DMS53 (cell line): ENCODE measurements at regions not wholly inside any gene's neighbourhood (a gene's known extent, or its start where the extent isn't known, plus 50 kb on each side); places are given as distances from the start of the nearest gene placed in this dataset.

ENCODE experiments used
- DNase-seq: peaks from one replicate; lab custom pipeline; 2025; lab: John Stamatoyannopoulos, UW

GRCh38 chr4:152159773-152160172, 376.1 kb downstream of the FBXW7 start:
- no peak for DNase-seq

DNA sequence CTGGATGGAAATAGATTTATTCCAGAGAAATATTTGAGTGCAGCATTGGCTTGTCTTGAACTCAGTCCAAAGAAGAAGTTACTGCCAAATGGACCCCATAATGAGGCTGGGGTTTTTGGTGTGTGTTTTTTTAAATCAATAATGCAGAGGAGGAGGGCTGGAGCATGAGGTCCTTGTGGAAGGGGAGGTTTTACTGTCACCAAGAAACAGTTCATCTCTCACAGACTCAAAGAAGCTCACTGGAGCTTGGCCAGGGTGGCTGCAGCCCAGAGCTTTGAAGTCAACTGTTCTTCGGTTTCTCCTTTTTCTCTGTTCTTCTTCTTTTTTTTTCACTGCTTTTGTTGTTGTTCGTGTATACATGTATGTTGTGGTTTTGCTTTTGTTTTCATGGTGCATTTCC, 377.7 kb downstream of the FBXW7 start:
- DNase-seq, result no peak

DNA sequence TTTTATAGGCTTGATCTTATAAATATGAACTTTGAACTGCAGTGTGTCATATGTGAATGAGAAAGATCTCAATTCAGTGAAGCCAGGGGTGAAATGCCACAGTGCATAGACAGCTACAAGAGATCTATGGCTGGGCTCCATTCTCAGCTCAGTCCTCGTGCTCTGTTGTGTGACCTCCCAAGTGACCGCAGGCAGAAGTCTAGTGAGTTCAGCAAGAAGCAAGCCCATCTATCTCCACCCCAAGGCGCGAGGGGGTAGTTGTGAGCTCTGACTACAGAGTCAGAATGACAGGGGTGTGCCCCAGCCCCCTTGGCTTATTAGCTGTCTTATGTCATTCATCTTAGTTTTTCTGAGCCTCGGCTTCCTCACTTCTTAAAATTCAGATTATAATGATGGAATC, 378.3 kb downstream of the FBXW7 start:
- no peak for DNase-seq

- DNase-seq, result no peak
Observed at GRCh38 chr4:152156442-152156841, 379.4 kb downstream of the FBXW7 start.

- no peak for DNase-seq
Observed at GRCh38 chr4:152155070-152155469, 380.8 kb downstream of the FBXW7 start.

- DNase-seq, result no peak
Observed at GRCh38 chr4:152154433-152154832, 381.5 kb downstream of the FBXW7 start.

DNA sequence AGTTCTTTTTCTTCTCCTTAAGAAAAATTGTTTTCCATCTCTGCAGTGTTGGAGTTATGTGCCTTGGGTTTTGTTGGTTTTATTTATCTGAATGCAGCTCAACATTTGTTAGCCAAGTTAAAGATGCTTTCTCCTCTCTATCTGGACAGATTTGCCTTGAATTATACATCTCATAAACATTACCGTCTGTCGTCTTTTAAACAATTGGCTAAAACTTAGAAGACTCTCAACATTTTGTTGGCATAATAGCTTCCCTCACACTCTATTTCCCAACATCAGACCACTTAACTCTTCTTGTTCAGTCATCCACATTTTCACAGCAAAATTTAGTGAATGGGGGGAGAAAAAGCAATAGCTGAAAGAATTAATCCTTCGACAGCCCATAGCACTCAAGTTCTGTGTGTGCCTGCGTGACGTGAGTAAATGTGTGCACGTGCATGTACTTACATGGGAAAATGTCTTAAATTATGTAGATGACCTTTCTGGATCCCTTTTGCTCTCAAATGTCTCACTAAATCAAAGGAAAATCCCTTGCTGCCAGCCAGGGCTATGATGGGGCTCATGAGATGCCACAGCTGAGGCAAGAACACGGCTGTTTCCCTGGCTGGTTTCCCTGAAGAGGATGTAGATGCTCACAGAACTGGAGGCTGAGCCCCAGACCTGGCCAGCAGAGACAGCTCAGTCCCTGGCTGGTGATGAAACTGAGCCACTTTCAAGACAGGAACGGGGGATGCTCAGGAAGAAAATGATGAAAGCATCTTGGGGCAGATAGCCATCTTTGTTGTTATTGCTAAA, 382.2 kb downstream of the FBXW7 start:
- DNase-seq, result no peak

DNA sequence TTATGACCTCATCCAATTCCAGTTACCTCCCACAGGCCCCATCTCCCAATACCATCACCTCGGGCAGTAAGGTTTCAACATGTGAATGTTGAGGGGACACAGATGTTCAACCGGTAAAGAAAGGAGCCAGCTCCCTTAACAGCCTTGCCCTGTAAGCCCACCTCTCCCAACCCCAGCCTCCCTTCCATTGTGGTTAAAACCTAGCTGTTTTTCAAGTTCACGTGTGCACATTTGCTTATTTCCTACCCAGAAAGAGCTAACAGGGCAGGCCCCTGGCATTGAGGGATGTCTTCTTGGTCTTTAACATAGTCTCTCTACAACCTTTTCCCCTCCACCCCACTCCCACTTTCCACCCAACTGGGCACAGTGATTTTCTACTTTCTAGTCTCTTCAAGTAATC, 385.7 kb downstream of the FBXW7 start:
- DNase-seq, result no peak

DNA sequence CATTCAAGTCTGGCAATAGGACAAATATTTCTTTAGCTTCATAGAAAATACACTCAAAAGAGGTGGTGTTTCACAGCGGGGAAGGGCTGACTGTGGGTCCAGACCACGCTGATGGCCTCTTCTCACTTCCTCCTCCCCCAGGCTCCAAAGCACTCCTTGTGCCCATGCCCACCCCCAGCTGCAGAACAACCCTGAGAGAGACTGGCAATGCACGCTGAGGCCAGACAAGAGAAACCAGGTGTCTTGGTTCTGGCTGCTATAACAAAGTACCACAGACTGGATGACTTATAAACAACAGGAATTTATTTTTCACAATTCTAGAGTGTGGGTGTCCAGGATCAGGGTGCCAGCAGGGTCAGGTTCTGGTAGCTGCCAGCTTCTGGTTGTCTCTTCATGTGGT, 386.1 kb downstream of the FBXW7 start:
- no peak for DNase-seq

DNA sequence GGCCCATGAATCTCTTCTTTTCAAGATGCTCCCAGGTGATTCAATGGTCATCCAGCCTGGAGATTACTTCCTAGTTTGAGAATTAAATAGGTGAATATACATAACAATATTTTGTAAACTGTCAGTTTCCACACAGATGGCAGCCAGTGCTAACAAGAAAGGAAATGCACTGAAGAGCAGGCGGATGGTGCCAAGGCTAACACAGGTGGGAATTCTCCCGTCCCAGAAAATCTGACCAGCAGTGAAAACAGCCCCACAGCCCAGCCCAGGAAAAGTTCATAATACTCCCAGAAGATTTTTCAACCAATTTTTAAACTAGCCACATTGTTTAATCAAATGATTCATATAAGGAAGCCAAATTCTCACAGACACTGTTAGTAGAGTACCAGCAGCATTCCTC, 387.2 kb upstream of the GATB start:
- no peak for DNase-seq

- no peak for DNase-seq
Observed at GRCh38 chr4:152146244-152146643, 385.4 kb upstream of the GATB start.

DNA sequence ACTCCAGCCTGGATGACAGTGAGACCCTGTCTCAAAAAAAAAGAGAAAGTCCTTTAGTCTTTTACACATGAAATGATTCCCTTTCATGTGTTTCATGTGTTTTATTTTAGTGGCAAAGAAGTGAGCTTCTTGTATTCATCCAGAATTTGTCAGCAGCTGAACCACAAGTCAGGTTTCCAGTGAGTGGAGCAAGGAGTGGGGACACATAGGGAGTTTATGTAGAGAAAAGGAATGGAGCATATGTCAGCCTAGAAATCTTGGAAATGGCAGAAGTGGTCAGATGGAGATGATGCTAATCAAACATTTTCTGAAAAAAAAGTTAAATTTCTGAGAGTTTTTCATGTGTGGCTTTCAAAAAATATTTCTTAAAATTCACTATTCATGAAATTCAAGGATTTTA, 383.0 kb upstream of the GATB start:
- no peak for DNase-seq

- no peak for DNase-seq
Observed at GRCh38 chr4:152138451-152138850, 377.6 kb upstream of the GATB start.

- DNase-seq, result no peak
Observed at GRCh38 chr4:152132776-152133175, 372.0 kb upstream of the GATB start.

DNA sequence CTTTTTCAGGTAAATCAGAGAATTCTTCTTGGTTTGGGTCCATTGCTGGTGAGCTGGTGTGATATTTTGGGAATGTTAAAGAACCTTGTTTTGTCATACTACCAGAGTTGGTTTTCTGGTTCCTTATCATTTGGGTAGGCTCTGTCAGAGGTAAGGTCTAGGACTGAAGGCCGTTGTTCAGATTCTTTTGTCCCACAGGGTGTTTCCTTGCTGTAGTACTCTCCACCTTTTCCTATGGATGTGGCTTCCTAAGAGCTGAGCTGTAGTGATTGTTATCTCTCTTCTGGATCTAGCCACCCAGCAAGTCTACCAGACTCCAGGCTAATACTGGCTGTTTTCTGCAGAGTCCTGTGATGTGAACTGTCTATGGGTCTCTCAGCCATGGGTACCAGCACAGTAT, 367.5 kb upstream of the GATB start:
- no peak for DNase-seq

DNA sequence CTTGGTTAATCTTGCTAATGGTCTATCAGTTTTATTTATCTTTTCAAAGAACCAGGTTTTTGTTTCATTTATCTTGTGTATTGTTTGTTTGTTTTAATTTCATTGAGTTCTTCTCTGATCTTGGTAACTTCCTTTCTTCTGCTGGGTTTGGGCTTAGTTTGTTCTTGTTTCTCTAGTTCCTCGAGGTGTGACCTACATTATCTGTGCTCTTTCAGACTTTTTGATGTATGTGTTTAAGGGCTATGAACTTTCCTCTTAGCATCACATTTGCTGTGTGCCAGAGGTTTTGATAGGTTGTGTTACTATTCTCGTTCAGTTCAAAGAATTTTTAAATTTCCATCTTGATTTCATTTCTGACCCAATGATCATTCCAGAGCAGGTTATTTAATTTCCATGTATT, 365.4 kb upstream of the GATB start:
- no peak for DNase-seq

DNA sequence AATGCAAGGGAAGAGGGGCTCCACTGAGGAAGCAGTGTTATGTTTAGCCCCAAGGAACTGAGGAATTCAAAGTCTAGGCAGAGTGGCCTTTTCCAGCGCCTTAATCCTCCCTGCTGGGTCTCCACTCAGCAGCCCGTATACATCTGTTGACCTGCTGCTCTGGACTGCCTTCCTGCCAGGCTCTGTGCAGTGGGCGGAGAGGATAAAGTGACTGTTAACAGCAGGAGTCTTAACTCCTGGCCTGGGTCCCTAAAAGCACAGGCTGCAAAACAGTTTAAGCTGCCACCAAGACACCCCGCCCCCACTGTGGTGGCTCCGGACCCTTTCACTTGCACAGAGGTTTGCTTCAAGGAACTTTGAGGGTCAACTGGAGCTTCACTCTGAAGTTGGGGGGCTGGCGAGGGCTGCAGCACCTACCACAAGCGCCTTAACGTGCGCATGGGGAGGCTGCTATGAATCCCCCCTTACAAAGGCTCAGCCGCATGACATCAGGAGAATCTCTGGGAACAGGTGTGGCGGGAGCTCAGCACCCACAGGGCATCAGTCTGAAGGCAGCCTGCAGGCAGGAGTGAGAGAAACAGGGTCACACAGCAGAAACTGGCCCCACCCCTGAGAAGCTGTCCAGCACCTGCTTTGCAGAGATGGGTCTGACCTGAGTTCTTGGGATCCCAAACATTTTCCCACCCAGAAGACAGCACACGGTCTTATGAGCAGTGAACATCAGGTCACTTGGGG, 358.2 kb upstream of the GATB start:
- no peak for DNase-seq

DNA sequence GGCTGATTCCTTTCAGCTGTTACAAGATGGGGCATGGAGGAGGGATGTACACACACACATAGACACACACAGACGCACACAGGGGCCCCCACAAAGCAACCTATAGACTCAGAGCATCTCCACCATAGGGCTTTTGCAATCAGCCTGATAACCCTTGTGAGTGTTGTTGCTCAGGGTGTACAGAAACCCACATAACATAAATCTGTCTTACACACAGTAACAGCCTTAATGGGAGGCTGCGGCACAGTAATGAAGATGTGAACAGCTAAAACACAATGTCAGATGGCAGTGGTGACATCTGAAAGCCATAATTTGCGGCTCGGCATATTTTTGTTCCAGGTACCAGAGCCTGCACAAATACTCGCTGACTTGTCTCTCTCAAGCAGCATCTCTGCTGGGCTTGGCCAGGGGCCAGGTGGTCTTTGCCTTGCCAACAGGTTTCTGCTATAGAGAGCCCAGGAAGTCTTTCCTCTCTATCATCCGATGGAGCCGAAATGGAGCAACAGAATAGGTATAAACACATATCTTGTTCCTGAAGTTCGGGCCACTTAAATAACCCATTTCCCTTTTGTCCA, 357.2 kb upstream of the GATB start:
- DNase-seq, result no peak

DNA sequence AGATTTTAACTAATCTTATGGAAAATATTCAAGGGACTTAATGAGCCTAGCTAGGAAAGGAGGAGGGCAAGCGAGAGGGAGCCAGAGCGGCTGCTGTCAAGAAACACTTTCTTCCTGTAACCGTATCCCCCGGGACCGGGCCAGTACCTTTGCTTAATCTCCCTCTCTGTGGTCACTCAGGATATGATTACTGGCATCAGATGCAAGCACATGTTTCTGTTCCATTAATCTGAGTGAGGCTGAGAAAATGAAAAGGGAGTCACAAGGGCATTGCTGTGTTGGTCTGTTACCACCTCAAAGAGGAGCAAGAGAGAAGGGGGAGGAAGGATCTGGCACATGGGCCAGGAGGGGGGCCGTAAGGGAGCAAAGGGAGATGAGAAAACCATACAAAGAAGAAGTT, 356.7 kb upstream of the GATB start:
- DNase-seq, result no peak

DNA sequence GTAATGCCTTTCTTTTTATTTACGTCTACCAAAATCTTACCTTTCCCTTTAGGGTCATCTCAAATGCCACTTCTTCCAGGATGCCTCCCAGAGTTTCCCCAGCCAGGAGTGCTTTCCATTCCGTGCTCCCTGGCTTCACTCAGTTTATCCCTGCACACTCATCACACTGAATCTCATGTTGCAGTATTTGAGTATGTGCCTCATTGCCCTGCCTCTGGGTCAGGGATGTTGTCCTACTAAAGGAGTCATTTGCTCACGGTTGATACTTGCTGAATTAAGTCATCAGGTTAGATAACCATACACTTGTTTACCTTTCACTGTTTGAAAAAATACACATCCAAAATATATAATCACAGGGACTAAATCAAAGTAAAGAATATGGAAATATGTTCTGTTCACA, 356.2 kb upstream of the GATB start:
- DNase-seq, result no peak

GRCh38 chr4:152115794-152116193, 355.0 kb upstream of the GATB start:
- no peak for DNase-seq

- no peak for DNase-seq
Observed at GRCh38 chr4:152115118-152115517, 354.3 kb upstream of the GATB start.

- DNase-seq, result no peak
Observed at GRCh38 chr4:152114562-152114961, 353.8 kb upstream of the GATB start.
